ENCODE measurements at regions not wholly inside any gene's neighbourhood (a gene's known extent, or its start where the extent isn't known, plus 50 kb on each side); places are given as distances from the start of the nearest gene placed in this dataset.

DNA sequence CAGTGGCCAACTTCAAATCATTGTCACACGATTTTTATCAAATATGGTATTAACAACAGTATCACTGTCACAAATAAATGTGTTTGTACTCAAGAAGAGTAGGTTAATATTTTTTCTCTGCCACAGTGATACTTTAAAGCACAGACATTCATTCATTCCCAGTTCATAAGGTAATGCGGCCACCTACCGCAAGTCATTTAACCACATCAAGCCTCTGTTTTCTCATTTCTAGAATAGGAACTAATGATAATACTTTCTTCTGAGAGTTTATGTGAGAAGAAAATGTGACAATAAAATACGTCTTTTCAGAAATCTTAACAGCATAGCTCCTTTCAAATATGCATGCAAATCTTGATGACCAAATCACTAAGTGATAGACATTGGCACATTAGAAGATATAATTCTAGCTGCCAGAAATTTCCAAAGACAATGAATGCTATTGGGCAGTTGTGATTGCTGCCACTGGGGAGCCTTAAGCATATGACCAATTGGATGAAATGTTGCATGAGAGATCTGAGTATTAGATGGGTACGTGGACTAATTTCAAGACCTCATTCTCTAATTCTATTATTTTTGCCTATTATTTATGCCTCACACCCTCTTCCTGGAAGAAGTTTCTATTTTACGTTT is 430.9 kb downstream of the PID1 start:
- H3K36me3 ChIP-seq (ENCODE audit: control insufficient read depth, insufficient read depth, low read length): no peaks in the 10 kb centered on the region
- H3K9me3 ChIP-seq (ENCODE audit: control insufficient read depth, low read depth, low read length): no peaks in the 10 kb centered on the region
- H3K27me3 ChIP-seq (ENCODE audit: control insufficient read depth, insufficient read depth, low read length): no peaks in the 10 kb centered on the region
- no peaks in the 10 kb centered on the region for H3K4me1 ChIP-seq (ENCODE audit: control insufficient read depth, insufficient read depth, low read length)
- no peak overlapping the region for H3K4me3 ChIP-seq (ENCODE audit: low read length)
- WGBS (ENCODE audit: insufficient coverage, low lambda C conversion rate): 96% methylated on average over 4 of the region's 6 CpGs
- DNase-seq: no peak
- no peak overlapping the region for H3K27ac ChIP-seq (ENCODE audit: low read length)

DNA sequence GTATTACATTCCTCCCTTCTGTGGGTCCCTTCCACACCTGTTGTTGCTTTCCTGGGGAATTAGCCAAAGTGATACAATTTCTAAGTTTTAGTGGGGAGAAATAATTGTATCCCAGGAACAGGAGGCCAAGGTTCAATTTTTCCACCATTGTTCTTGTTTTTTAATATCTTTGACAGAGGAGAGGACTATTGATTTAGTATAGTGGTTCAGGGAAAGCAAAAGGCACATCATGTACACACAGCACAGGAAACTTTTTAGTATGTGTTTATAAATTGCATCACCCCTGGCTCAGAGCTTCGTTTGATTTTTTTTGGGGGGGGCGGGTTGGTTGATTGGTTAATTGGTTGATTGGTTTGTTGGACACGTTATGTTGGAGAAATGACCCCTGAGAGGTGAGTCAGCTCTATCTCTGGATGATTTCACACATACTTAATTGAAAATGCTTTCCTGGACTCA is 431.6 kb downstream of the PID1 start:
- no peak for DNase-seq
- no CpG with 5 or more reads among the region's 3 CpGs for WGBS (ENCODE audit: insufficient coverage, low lambda C conversion rate)
- no peak overlapping the region for H3K27ac ChIP-seq (ENCODE audit: low read length)
- H3K36me3 ChIP-seq (ENCODE audit: control insufficient read depth, insufficient read depth, low read length): no peaks in the 10 kb centered on the region
- no peaks in the 10 kb centered on the region for H3K9me3 ChIP-seq (ENCODE audit: control insufficient read depth, low read depth, low read length)
- H3K4me3 ChIP-seq (ENCODE audit: low read length): no peak overlapping the region
- no peaks in the 10 kb centered on the region for H3K27me3 ChIP-seq (ENCODE audit: control insufficient read depth, insufficient read depth, low read length)
- H3K4me1 ChIP-seq (ENCODE audit: control insufficient read depth, insufficient read depth, low read length): no peaks in the 10 kb centered on the region

DNA sequence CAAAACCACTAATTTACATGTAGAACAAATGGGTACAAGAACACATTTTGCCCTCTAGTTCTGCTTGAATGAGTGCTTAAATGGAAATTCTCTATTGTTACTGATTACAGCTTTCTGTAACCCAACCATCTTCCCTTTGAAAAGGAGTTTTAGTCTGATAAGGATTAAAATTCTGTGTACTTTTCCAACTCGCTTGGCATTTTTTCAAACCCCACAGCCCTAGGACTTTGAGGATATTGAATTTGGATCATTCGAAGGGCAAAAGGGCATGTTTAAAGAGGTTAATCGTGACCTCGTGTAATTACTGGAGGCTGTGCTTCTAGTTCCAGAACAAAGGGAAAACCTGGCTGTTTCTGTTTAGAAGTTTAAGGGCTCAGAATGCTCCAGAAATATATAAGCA is 432.3 kb downstream of the PID1 start:
- WGBS (ENCODE audit: insufficient coverage, low lambda C conversion rate): 40% methylated on average over 3 of the region's 4 CpGs
- Histone ChIP-seq H3K27ac (ENCODE audit: low read length) (no peak overlapping the region), H3K4me3 (ENCODE audit: low read length) (no peak overlapping the region), H3K27me3 (ENCODE audit: control insufficient read depth, insufficient read depth, low read length) (no peaks in the 10 kb centered on the region), H3K36me3 (ENCODE audit: control insufficient read depth, insufficient read depth, low read length) (no peaks in the 10 kb centered on the region), H3K9me3 (ENCODE audit: control insufficient read depth, low read depth, low read length) (no peaks in the 10 kb centered on the region), H3K4me1 (ENCODE audit: control insufficient read depth, insufficient read depth, low read length) (no peaks in the 10 kb centered on the region)
- peak; percentile 3 to 9 for DNase-seq

DNA sequence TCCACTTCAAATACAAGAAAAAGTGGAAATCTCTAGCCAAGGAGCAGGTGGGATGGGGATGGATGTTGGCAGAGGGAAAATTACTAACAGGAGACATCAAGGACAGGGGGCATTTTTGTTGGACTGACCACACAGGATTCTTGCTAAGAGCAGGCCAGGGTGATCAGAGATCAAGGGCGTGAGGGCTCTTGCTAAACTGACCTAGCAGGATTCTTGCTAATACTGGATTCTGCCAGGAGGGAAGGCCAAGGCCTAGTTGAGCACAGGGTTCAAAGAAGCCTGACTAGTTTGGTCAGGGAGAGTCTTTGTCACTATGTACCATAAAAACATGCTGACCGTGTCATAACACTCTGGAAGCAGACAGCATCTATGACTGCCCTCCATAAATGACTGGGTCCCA is 442.7 kb downstream of the PID1 start:
- Histone ChIP-seq H3K9me3 (ENCODE audit: control insufficient read depth, low read depth, low read length) (no peaks in the 10 kb centered on the region), H3K27ac (ENCODE audit: low read length) (no peak overlapping the region), H3K27me3 (ENCODE audit: control insufficient read depth, insufficient read depth, low read length) (no peaks in the 10 kb centered on the region), H3K36me3 (ENCODE audit: control insufficient read depth, insufficient read depth, low read length) (no peaks in the 10 kb centered on the region), H3K4me3 (ENCODE audit: low read length) (no peak overlapping the region), H3K4me1 (ENCODE audit: control insufficient read depth, insufficient read depth, low read length) (no peaks in the 10 kb centered on the region)
- DNase-seq: no peak
- WGBS (ENCODE audit: insufficient coverage, low lambda C conversion rate): no CpG with 5 or more reads among the region's 2 CpGs

DNA sequence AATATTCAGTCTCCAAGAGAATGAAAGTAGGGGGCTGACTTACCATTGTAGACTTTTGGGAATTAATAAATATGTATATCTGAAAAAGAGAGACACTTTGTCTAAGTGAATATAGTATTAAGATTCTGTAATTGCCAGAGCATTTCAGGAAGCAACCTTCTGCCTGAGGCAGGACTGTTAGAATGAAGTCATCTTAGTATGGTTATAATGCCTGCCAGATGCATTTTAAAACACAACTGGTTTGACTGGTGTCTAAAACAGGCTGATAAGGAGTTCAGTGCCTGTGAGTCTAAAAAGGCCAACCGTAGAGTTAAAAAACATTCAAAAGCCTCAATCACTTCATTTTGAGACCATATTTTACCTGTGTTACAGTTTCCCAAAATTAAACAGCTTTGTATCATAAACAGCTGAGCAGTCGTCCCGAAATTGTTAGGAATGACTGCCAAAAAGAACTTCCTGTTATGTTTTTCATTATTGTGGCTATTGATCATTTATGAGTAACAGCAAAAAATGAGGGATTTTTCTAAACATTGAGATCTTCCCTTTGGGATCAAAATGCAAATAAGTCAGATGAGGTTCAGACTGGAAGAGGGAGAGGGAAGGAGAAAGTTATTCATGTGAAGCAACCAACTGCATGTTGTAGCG is 443.9 kb downstream of the PID1 start:
- no peaks in the 10 kb centered on the region for H3K27me3 ChIP-seq (ENCODE audit: control insufficient read depth, insufficient read depth, low read length)
- WGBS (ENCODE audit: insufficient coverage, low lambda C conversion rate): 50% methylated on average over 2 of the region's 4 CpGs
- H3K9me3 ChIP-seq (ENCODE audit: control insufficient read depth, low read depth, low read length): no peaks in the 10 kb centered on the region
- no peak overlapping the region for H3K27ac ChIP-seq (ENCODE audit: low read length)
- no peak overlapping the region for H3K4me3 ChIP-seq (ENCODE audit: low read length)
- no peaks in the 10 kb centered on the region for H3K4me1 ChIP-seq (ENCODE audit: control insufficient read depth, insufficient read depth, low read length)
- DNase-seq: no peak
- no peaks in the 10 kb centered on the region for H3K36me3 ChIP-seq (ENCODE audit: control insufficient read depth, insufficient read depth, low read length)

DNA sequence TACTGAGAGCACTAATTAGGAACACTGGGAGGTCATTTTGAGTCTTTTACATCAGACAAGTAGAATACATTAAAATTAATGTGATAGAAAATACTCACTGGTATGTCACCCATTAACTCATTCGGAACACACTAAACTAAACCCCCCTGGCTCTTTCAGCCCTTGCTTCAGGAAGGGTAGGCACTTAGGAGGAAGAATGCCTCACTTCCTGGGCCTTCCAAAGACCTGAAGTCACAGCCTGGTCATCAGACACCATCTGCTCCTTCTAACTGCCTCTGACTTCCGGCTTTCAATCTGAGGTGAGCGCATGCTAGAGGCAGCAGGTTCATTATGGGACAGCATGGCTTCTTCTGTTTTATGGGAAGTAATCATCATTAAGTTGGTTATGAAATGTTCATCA is 451.4 kb downstream of the PID1 start:
- no peaks in the 10 kb centered on the region for H3K36me3 ChIP-seq (ENCODE audit: control insufficient read depth, insufficient read depth, low read length)
- H3K9me3 ChIP-seq (ENCODE audit: control insufficient read depth, low read depth, low read length): no peaks in the 10 kb centered on the region
- no peak overlapping the region for H3K4me3 ChIP-seq (ENCODE audit: low read length)
- DNase-seq: no peak
- H3K27ac ChIP-seq (ENCODE audit: low read length): no peak overlapping the region
- H3K27me3 ChIP-seq (ENCODE audit: control insufficient read depth, insufficient read depth, low read length): no peaks in the 10 kb centered on the region
- WGBS (ENCODE audit: insufficient coverage, low lambda C conversion rate): 100% methylated on average over 2 of the region's 3 CpGs
- H3K4me1 ChIP-seq (ENCODE audit: control insufficient read depth, insufficient read depth, low read length): no peaks in the 10 kb centered on the region

DNA sequence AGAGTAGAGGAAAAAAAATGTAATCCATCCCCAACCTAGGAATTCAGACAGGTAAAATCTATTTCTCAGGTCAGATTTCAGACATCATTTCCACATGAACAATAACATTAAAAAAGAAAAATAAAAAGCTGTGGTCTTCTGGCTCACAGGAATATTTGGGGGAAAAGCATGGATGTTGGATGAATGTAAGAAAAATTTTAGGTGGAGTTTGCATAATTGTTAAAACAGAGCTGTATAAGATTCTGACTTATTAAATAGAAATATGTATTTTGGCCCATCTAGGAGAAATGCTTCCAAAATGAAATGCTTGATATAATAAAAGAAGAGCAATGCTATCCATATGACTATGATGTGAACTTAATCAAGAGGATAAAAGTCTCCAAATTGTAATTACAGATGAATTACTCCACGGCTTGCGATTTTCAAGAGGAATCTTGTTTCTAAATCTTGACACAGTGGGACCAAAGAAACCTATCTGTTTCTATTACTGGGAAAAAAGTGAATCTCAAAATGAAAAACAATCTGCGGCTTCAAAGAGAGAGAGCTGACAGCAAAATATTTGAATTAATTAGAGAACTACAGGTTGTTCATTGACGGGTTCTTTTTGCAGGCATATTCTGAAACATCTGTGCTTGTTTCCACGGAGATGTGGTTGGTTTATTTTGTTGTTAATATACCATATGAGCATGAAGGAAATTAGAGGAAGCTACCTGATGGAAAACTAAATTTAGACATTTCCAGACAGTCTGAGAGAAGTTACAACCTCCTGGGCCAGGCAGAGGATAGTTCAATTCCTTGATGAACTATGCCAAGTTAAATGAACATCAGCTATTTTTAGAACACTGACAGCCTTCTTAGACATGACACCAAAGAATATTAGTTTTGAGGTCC is 468.7 kb downstream of the PID1 start:
- H3K4me1 ChIP-seq (ENCODE audit: control insufficient read depth, insufficient read depth, low read length): no peaks in the 10 kb centered on the region
- WGBS (ENCODE audit: insufficient coverage, low lambda C conversion rate): 90% methylated on average over 2 of the region's 5 CpGs
- H3K36me3 ChIP-seq (ENCODE audit: control insufficient read depth, insufficient read depth, low read length): no peaks in the 10 kb centered on the region
- DNase-seq: no peak
- no peak overlapping the region for H3K4me3 ChIP-seq (ENCODE audit: low read length)
- H3K27me3 ChIP-seq (ENCODE audit: control insufficient read depth, insufficient read depth, low read length): no peaks in the 10 kb centered on the region
- no peak overlapping the region for H3K27ac ChIP-seq (ENCODE audit: low read length)
- H3K9me3 ChIP-seq (ENCODE audit: control insufficient read depth, low read depth, low read length): no peaks in the 10 kb centered on the region

DNA sequence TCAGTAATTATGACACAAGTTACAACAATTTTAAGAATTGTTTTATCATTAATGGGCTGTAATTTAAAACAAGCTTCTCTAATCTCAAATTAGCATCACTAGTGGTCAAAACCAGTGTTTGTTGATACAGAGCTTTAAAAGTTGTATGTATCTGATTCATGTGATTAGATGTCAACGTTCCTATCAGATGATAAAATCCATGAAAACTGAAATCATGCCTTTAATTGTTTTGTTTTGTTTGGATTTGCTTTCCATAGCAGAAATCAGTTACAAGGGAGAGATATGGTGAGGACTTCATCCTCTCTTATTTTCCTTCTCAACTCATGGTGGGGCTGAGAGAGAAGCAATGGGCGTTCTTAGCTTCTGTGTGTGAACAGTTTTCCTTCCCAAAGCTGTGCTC is 469.6 kb downstream of the PID1 start:
- no peak for DNase-seq
- WGBS (ENCODE audit: insufficient coverage, low lambda C conversion rate): 80% methylated on average over 1 of the region's 2 CpGs
- H3K4me3 ChIP-seq (ENCODE audit: low read length): no peak overlapping the region
- no peaks in the 10 kb centered on the region for H3K27me3 ChIP-seq (ENCODE audit: control insufficient read depth, insufficient read depth, low read length)
- H3K27ac ChIP-seq (ENCODE audit: low read length): no peak overlapping the region
- H3K9me3 ChIP-seq (ENCODE audit: control insufficient read depth, low read depth, low read length): no peaks in the 10 kb centered on the region
- no peaks in the 10 kb centered on the region for H3K36me3 ChIP-seq (ENCODE audit: control insufficient read depth, insufficient read depth, low read length)
- no peaks in the 10 kb centered on the region for H3K4me1 ChIP-seq (ENCODE audit: control insufficient read depth, insufficient read depth, low read length)

DNA sequence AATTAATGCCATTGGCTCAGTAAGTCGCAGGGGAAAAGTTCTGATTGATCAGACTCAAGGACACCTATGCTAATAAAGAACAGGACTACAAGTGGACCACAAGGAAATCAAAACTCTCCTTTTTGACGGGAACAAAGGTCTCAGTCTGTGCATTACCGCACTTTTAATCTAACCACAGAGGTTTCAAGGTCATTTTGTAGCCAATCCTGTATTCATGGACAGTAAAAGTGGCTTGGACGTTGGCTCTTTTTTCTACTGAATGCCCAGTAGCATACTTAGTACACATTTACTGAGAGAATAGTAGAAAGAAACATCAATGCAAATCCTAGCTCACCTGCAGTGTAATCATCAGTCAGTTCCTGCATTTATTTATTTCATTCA is 471.9 kb downstream of the PID1 start:
- WGBS (ENCODE audit: insufficient coverage, low lambda C conversion rate): no CpG with 5 or more reads among the region's 4 CpGs
- no peak for DNase-seq
- H3K9me3 ChIP-seq (ENCODE audit: control insufficient read depth, low read depth, low read length): no peaks in the 10 kb centered on the region
- no peaks in the 10 kb centered on the region for H3K4me1 ChIP-seq (ENCODE audit: control insufficient read depth, insufficient read depth, low read length)
- no peak overlapping the region for H3K27ac ChIP-seq (ENCODE audit: low read length)
- no peaks in the 10 kb centered on the region for H3K27me3 ChIP-seq (ENCODE audit: control insufficient read depth, insufficient read depth, low read length)
- no peak overlapping the region for H3K4me3 ChIP-seq (ENCODE audit: low read length)
- no peaks in the 10 kb centered on the region for H3K36me3 ChIP-seq (ENCODE audit: control insufficient read depth, insufficient read depth, low read length)

DNA sequence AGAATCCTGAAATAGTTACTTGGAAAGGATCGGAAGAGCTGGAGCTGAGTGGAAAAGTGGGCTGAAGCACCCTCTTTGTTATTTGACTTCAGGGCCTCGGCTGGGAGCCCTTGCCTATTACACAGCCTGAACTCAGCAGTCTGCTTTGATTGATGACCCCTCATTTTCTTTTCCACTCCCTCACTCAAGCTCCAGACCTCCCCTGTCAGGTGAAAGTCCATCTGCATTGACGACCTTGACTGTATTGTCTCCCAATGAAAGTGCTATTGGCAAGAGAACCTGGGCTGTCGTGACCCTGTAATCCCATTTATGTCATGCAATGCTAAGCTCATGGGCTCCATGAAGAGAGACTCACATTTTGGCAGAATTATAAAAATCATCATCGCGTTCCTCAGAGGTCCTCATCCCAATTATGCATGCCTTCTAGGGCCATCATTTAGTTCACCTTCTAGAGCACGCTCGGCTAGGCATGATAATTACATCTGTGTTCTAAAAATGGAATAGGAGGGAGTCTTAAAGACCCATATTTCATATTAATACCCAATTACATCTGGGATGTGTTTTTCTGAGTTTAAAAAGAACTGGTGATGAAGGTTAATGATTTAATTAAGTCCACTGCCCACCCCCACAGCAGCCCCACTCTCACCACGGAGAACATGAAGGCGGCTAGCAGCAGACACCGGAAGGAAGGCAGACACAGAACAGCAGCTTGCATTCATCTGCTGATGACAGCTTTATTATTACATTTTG is 472.5 kb downstream of the PID1 start:
- DNase-seq: peak in 1 of 2 donors; percentile 2
- H3K27me3 ChIP-seq (ENCODE audit: control insufficient read depth, insufficient read depth, low read length): no peaks in the 10 kb centered on the region
- H3K4me3 ChIP-seq (ENCODE audit: low read length): no peak overlapping the region
- no peaks in the 10 kb centered on the region for H3K4me1 ChIP-seq (ENCODE audit: control insufficient read depth, insufficient read depth, low read length)
- H3K36me3 ChIP-seq (ENCODE audit: control insufficient read depth, insufficient read depth, low read length): no peaks in the 10 kb centered on the region
- no peak overlapping the region for H3K27ac ChIP-seq (ENCODE audit: low read length)
- no CpG with 5 or more reads among the region's 11 CpGs for WGBS (ENCODE audit: insufficient coverage, low lambda C conversion rate)
- no peaks in the 10 kb centered on the region for H3K9me3 ChIP-seq (ENCODE audit: control insufficient read depth, low read depth, low read length)
